Trophoblast cell (in vitro differentiated cells and primary cell): ENCODE measurements at regions not wholly inside any gene's neighbourhood (a gene's known extent, or its start where the extent isn't known, plus 50 kb on each side); places are given as distances from the start of the nearest gene placed in this dataset.

ENCODE experiments used
- DNase-seq, 2 donors: peaks; one replicate each; pipeline ENCODE4 v3.0.0-alpha.2; 2016
- H2AFZ ChIP-seq: 2 replicates; pipeline ENCODE4 v1.6.1; 2013; ENCODE audit warnings: low read length, moderate library complexity, mild to moderate bottlenecking; ENCODE audit not compliant: insufficient read depth, poor library complexity
- H2AK5ac ChIP-seq: 2 replicates; pipeline ENCODE4 v1.6.1; 2013; ENCODE audit warnings: mild to moderate bottlenecking, low read length
- H2BK120ac ChIP-seq: 2 replicates; pipeline ENCODE4 v1.6.1; 2013; ENCODE audit warnings: low read length, mild to moderate bottlenecking, moderate library complexity; ENCODE audit not compliant: insufficient read depth, poor library complexity
- H2BK12ac ChIP-seq: 2 replicates; pipeline ENCODE4 v1.6.1; 2013; ENCODE audit warnings: mild to moderate bottlenecking, low read length, moderate library complexity
- H2BK5ac ChIP-seq: 2 replicates; pipeline ENCODE4 v1.6.1; 2013; ENCODE audit warnings: low read length, low read depth, moderate library complexity, mild to moderate bottlenecking; ENCODE audit not compliant: poor library complexity
- H3K14ac ChIP-seq: 2 replicates; pipeline ENCODE4 v1.6.1; 2013; ENCODE audit warnings: mild to moderate bottlenecking, low read length
- H3K18ac ChIP-seq: 2 replicates; pipeline ENCODE4 v1.6.1; 2013; ENCODE audit warnings: mild to moderate bottlenecking, low read length
- H3K23ac ChIP-seq: 2 replicates; pipeline ENCODE4 v1.6.1; 2013; ENCODE audit warnings: low read length
- H3K27ac ChIP-seq: 2 replicates; pipeline ENCODE4 v1.5.1; 2013; ENCODE audit warnings: low read depth, mild to moderate bottlenecking, inconsistent platforms, low read length, moderate library complexity
- H3K27me3 ChIP-seq: 2 replicates; pipeline ENCODE4 v1.6.1; 2013; ENCODE audit warnings: inconsistent platforms, mild to moderate bottlenecking, low read length, moderate library complexity; ENCODE audit not compliant: insufficient read depth
- H3K36me3 ChIP-seq, 2 experiments: 1 replicate in 1 of 2; 2 replicates in 1 of 2; pipeline ENCODE4 v1.6.1; 2013; ENCODE audit warnings: low read length in 2 of 2, mild to moderate bottlenecking in 2 of 2, moderate library complexity in 1 of 2; ENCODE audit not compliant: insufficient read depth in 2 of 2, control insufficient read depth in 1 of 2
- H3K4ac ChIP-seq: 2 replicates; pipeline ENCODE4 v1.6.1; 2013; ENCODE audit warnings: low read depth, mild to moderate bottlenecking, low read length, moderate library complexity
- H3K4me1 ChIP-seq, 2 experiments: 1 replicate in 1 of 2; 2 replicates in 1 of 2; pipeline ENCODE4 v1.6.1; 2013; ENCODE audit warnings: low read length in 2 of 2, mild to moderate bottlenecking in 2 of 2, moderate library complexity in 1 of 2; ENCODE audit not compliant: insufficient read depth in 2 of 2, control insufficient read depth in 1 of 2
- H3K4me2 ChIP-seq: 2 replicates; pipeline ENCODE4 v1.6.1; 2013; ENCODE audit warnings: inconsistent platforms, mild to moderate bottlenecking, low read length, moderate library complexity
- H3K4me3 ChIP-seq: 2 replicates; pipeline ENCODE4 v1.5.1; 2013; ENCODE audit warnings: mild to moderate bottlenecking, low read depth, low read length, inconsistent platforms
- H3K79me1 ChIP-seq: one replicate; pipeline ENCODE4 v1.6.1; 2013; ENCODE audit warnings: low read length
- H3K79me2 ChIP-seq: 2 replicates; pipeline ENCODE4 v1.6.1; 2013; ENCODE audit warnings: low read length, mild to moderate bottlenecking; ENCODE audit not compliant: control insufficient read depth, insufficient read depth, poor library complexity
- H3K9ac ChIP-seq: 2 replicates; pipeline ENCODE4 v1.6.1; 2013; ENCODE audit warnings: mild to moderate bottlenecking, low read length
- H3K9me3 ChIP-seq: 2 replicates; pipeline ENCODE4 v1.6.1; 2013; ENCODE audit warnings: low read depth, mild to moderate bottlenecking, control low read depth, inconsistent platforms, low read length; ENCODE audit not compliant: insufficient read depth
- H4K12ac ChIP-seq: 2 replicates; pipeline ENCODE4 v1.6.1; 2013; ENCODE audit warnings: low read depth, mild to moderate bottlenecking, low read length, moderate library complexity
- H4K8ac ChIP-seq: 2 replicates; pipeline ENCODE4 v1.6.1; 2013; ENCODE audit warnings: low read depth, mild to moderate bottlenecking, low read length, moderate library complexity
- H4K91ac ChIP-seq: one replicate; pipeline ENCODE4 v1.6.1; 2013; ENCODE audit warnings: low read depth, mild to moderate bottlenecking, low read length, moderate library complexity
- whole genome bisulfite sequencing: extraction: QIAGEN DNeasy Blood & Tissue Kit; methylation state at CpG from one replicate; pipeline ENCODE4 v1.1.7; 2013; ENCODE audit warnings: missing lambda C conversion rate; ENCODE audit not compliant: insufficient read length, insufficient coverage; ENCODE audit errors: extremely low coverage; 5-methylcytosine and 5-hydroxymethylcytosine counted together

DNA sequence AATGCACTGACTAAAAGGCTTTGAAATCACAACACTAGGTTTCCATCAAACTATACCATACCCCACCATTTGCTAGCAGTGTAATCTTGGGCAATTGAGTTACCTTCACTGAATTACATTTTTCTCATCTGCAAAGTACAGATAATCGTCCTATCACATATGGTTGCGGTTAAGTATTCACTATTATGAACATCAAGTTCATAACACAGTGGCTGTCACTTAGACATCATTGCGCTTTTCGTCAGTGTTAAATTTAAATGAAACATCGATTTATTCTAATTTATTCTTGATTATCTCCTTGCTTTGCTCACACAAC is 505.9 kb downstream of the CPS1 start:
- Histone ChIP-seq H4K8ac (no peak overlapping the region), H3K4me2 (no peak overlapping the region), H3K27me3 (no peaks in the 10 kb centered on the region), H3K79me1 (no peaks in the 10 kb centered on the region), H3K4me1 (no peaks in the 10 kb centered on the region), H3K36me3 (no peaks in the 10 kb centered on the region), H3K9ac (no peak overlapping the region), H2BK120ac (no peak overlapping the region), H4K12ac (no peak overlapping the region), H2AK5ac (no peak overlapping the region), H2AFZ (no peak overlapping the region), H3K27ac (no peak overlapping the region), H4K91ac (no peak overlapping the region), H3K4ac (no peak overlapping the region), H3K14ac (no peak overlapping the region), H3K23ac (no peak overlapping the region), H2BK5ac (no peak overlapping the region), H3K79me2 (no peaks in the 10 kb centered on the region), H3K4me3 (no peak overlapping the region), H3K9me3 (no peaks in the 10 kb centered on the region), H3K18ac (no peak overlapping the region), H2BK12ac (no peak overlapping the region)
- DNase-seq: no peak
- no CpG with 5 or more reads among the region's 5 CpGs for WGBS

DNA sequence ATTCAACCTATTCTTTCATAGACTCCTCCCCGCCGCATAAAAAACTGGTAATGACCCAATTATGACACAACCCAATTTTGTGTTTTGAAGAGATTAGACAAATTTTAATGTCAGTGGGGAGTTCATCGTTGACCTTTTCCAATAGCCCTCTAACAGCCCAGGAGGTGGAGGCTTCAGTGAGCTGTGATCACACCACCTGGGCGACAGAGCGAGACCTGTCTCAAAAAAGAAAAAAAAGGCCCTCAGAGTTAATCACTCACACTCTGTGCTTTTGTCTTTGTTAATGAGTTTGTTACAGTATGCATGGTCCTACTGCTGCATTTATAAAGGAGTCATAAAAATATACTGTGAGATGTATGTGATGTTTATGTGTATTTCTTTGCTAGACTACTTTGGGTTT is 510.6 kb downstream of the CPS1 start:
- H3K36me3 ChIP-seq: no peaks in the 10 kb centered on the region
- H3K4me2 ChIP-seq: no peak overlapping the region
- no CpG with 5 or more reads among the region's 5 CpGs for WGBS
- H3K23ac ChIP-seq: no peak overlapping the region
- no peaks in the 10 kb centered on the region for H3K79me2 ChIP-seq
- H2BK5ac ChIP-seq: no peak overlapping the region
- no peak overlapping the region for H3K14ac ChIP-seq
- no peak for DNase-seq
- H3K9me3 ChIP-seq: no peaks in the 10 kb centered on the region
- H3K4ac ChIP-seq: no peak overlapping the region
- H2BK120ac ChIP-seq: no peak overlapping the region
- no peaks in the 10 kb centered on the region for H3K27me3 ChIP-seq
- no peak overlapping the region for H3K9ac ChIP-seq
- H3K18ac ChIP-seq: no peak overlapping the region
- H4K8ac ChIP-seq: no peak overlapping the region
- H3K4me3 ChIP-seq: no peak overlapping the region
- H3K79me1 ChIP-seq: no peaks in the 10 kb centered on the region
- no peak overlapping the region for H2BK12ac ChIP-seq
- no peak overlapping the region for H3K27ac ChIP-seq
- H2AK5ac ChIP-seq: no peak overlapping the region
- H4K12ac ChIP-seq: no peak overlapping the region
- no peaks in the 10 kb centered on the region for H3K4me1 ChIP-seq
- H4K91ac ChIP-seq: no peak overlapping the region
- no peak overlapping the region for H2AFZ ChIP-seq

DNA sequence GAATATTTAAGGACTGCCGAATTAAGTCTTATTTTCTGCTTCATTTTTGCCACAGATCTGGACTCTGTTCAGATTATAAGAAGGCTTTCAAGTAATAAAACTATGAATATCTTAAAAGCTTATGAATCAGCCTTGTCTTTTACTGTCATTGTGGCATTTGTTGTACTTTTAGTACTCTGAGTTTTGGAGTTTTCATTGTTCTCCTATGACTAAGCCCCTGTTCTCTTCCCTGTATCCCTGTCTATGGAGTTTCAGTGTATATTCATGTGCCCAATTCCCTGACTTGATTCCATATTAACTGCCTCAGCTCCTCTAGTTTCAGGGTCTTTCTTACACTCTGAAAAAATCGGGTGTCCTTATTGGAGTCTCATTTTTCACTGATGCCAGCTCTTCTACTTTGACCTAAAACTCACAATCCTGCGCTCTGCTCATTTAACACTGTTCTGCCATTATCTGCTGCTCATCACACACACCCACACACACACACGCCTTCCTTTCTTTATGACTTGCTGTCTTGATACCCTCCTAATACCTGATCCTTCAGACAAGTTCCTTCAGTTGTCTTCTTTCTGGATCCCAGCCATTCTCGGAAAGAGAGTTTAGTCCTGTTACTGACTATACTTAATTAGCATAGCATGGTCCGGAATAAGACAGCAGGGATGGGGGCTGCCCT is 511.8 kb downstream of the CPS1 start:
- H3K18ac ChIP-seq: no peak overlapping the region
- no peak overlapping the region for H4K12ac ChIP-seq
- H3K9me3 ChIP-seq: no peaks in the 10 kb centered on the region
- no peak overlapping the region for H3K4ac ChIP-seq
- H3K4me3 ChIP-seq: no peak overlapping the region
- H2BK120ac ChIP-seq: no peak overlapping the region
- WGBS: no CpG with 5 or more reads among the region's 6 CpGs
- no peak overlapping the region for H2BK5ac ChIP-seq
- H3K9ac ChIP-seq: no peak overlapping the region
- no peak overlapping the region for H3K27ac ChIP-seq
- H3K14ac ChIP-seq: no peak overlapping the region
- H2AFZ ChIP-seq: no peak overlapping the region
- H3K27me3 ChIP-seq: no peaks in the 10 kb centered on the region
- no peaks in the 10 kb centered on the region for H3K36me3 ChIP-seq
- H3K4me1 ChIP-seq: no peaks in the 10 kb centered on the region
- no peak for DNase-seq
- no peak overlapping the region for H3K23ac ChIP-seq
- no peak overlapping the region for H2AK5ac ChIP-seq
- no peaks in the 10 kb centered on the region for H3K79me1 ChIP-seq
- no peak overlapping the region for H4K8ac ChIP-seq
- H4K91ac ChIP-seq: no peak overlapping the region
- no peak overlapping the region for H3K4me2 ChIP-seq
- no peaks in the 10 kb centered on the region for H3K79me2 ChIP-seq
- H2BK12ac ChIP-seq: no peak overlapping the region

DNA sequence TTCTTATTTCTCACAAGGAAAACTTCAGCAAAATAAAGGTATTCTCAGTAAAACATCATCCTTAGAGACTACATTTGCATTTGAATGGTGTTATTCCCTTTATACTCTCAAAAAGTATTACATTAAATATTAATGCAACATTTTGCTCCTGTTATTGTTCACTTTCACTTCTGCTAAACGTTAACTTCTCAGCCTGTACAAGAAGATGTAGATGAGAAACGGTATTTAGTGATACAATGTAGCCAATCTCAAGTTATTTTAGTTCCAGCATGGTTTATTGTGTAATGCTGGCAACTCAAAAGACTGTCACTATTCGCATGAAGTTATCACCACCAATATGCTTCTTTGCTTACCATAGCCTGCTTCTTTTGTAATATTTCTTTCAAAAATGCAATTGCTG is 514.1 kb downstream of the CPS1 start:
- Histone ChIP-seq H3K4me2 (no peak overlapping the region), H3K27ac (no peak overlapping the region), H3K9me3 (no peaks in the 10 kb centered on the region), H4K8ac (no peak overlapping the region), H2BK5ac (no peak overlapping the region), H3K23ac (no peak overlapping the region), H4K91ac (no peak overlapping the region), H3K18ac (no peak overlapping the region), H3K14ac (no peak overlapping the region), H3K36me3 (no peaks in the 10 kb centered on the region), H3K79me1 (no peaks in the 10 kb centered on the region), H4K12ac (no peak overlapping the region), H3K4ac (no peak overlapping the region), H3K9ac (no peak overlapping the region), H3K4me1 (no peaks in the 10 kb centered on the region), H3K4me3 (no peak overlapping the region), H2AFZ (no peak overlapping the region), H3K27me3 (no peaks in the 10 kb centered on the region), H2AK5ac (no peak overlapping the region), H3K79me2 (no peaks in the 10 kb centered on the region), H2BK12ac (no peak overlapping the region), H2BK120ac (no peak overlapping the region)
- WGBS: no CpG with 5 or more reads among the region's 3 CpGs
- DNase-seq: no peak
